ENCODE measurements at regions not wholly inside any gene's neighbourhood (a gene's known extent, or its start where the extent isn't known, plus 50 kb on each side); places are given as distances from the start of the nearest gene placed in this dataset.

DNA sequence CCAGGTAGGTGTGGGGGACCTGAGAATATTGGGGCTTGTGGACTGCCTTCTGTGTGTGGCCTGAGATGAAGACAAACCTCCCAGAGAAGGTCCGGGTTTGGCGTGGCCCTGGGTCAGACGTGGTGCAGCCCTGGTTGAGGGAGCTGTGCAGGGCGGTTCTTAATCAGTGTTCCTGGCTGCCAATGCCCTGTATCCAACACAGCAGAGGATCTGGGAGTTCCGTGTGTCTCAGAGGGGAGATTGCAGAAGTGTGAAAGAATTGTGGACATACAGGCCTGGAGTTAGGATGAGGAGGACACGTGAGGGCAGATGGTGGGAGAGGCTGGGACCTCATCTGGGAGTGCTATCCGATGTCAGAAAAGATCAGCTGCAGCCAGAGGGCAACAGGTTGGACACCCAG is 102.0 kb upstream of the NECTIN1 start:
- DNase-seq (ENCODE audit: low read depth, low spot score): no peak
- CTCF ChIA-PET: no interaction called here
- H3K4me3 ChIP-seq (ENCODE audit: low read depth, low read length): no peak overlapping the region
- H3K27me3 ChIP-seq (ENCODE audit: control insufficient read depth, insufficient read depth, low read length): peaks cover 8% of the 10 kb centered on the region
- no peak overlapping the region for H3K27ac ChIP-seq (ENCODE audit: low read depth, low read length)
- POLR2A ChIA-PET: no interaction called here
- TF ChIP-seq, protein P1, sequence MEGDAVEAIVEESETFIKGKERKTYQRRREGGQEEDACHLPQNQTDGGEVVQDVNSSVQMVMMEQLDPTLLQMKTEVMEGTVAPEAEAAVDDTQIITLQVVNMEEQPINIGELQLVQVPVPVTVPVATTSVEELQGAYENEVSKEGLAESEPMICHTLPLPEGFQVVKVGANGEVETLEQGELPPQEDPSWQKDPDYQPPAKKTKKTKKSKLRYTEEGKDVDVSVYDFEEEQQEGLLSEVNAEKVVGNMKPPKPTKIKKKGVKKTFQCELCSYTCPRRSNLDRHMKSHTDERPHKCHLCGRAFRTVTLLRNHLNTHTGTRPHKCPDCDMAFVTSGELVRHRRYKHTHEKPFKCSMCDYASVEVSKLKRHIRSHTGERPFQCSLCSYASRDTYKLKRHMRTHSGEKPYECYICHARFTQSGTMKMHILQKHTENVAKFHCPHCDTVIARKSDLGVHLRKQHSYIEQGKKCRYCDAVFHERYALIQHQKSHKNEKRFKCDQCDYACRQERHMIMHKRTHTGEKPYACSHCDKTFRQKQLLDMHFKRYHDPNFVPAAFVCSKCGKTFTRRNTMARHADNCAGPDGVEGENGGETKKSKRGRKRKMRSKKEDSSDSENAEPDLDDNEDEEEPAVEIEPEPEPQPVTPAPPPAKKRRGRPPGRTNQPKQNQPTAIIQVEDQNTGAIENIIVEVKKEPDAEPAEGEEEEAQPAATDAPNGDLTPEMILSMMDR (IDR thresholded peaks at IDR 0.05; ENCODE audit: low read depth, low read length): no peak
- no peaks in the 10 kb centered on the region for H3K9me3 ChIP-seq (ENCODE audit: control insufficient read depth, insufficient read depth, low read length)

DNA sequence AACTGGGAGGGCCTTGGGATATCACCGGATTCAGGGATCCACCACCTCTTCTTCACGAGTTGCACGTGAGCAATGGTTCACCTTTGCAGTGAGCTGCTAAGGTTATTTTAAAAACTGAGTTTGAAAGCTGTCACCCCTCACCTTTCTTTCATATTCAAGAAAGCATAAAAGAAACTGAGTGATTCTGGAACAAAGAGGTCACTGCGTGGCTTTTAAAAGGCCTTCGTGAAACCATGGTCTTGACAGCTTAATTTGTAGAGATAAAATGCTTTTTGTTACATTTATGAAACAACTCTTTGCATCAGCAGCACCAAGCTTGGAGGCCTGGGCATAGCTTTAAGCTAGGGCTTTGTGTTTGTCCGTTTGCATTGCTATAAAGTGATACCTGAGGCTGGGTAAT is 101.4 kb upstream of the NECTIN1 start:
- H3K9me3 ChIP-seq (ENCODE audit: control insufficient read depth, insufficient read depth, low read length): no peaks in the 10 kb centered on the region; the same call in 1 of the 2 replicates
- TF ChIP-seq, protein P1 (IDR thresholded peaks at IDR 0.05; ENCODE audit: low read depth, low read length): no peak
- CTCF ChIA-PET: no interaction called here
- H3K27ac ChIP-seq (ENCODE audit: low read depth, low read length): no peak overlapping the region
- no peak for DNase-seq (ENCODE audit: low read depth, low spot score)
- no peak overlapping the region for H3K4me3 ChIP-seq (ENCODE audit: low read depth, low read length)
- peaks cover 10% of the 10 kb centered on the region for H3K27me3 ChIP-seq (ENCODE audit: control insufficient read depth, insufficient read depth, low read length)
- POLR2A ChIA-PET: no interaction called here

DNA sequence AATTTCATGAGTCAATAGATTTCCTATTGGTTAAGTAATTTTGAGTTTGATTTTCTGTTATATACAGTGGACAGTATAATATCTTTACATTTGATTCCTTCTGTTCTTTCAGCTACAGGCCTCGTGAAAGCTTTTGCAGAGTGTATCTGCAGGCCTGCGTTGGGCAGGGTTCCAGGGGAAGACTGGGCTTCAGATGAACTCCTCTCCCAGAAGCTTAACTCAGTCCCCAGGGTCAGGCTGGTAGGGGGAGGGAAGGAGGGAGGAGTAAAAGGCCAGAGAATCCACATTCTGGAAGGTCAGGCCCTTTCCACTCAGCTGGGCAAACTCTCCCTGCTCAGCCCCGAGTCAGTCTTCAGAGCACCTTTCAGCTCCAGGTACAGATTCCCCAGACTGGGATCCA is 100.4 kb upstream of the NECTIN1 start:
- CTCF ChIA-PET: no interaction called here

DNA sequence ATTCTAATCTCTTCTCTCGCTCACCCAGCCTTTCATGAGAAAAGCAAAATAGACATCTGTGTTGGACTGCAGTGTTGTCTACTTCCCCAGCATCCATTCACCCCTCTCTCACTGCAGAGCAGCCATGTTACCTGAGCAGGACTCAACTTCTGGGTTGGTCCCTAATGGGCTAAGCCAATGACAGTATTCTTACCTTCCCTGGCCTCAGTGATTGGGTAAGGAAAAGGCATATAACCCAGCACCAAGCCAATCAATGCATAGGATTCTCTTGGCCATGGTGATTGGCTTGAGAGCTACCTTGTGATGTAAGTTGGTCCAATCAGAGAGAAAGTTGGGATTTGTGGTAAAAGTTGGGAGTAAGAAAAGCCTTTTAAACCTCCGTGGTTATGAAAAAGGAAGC is 99.8 kb upstream of the NECTIN1 start:
- DNase-seq (ENCODE audit: low read depth, low spot score): no peak
- Histone ChIP-seq H3K27me3 (ENCODE audit: control insufficient read depth, insufficient read depth, low read length) (peaks cover 10% of the 10 kb centered on the region), H3K4me3 (ENCODE audit: low read depth, low read length) (no peak overlapping the region), H3K27ac (ENCODE audit: low read depth, low read length) (no peak overlapping the region), H3K9me3 (ENCODE audit: control insufficient read depth, insufficient read depth, low read length) (no peaks in the 10 kb centered on the region; the same call in 1 of the 2 replicates)
- CTCF ChIA-PET: no interaction called here
- POLR2A ChIA-PET: no interaction called here
- TF ChIP-seq, protein P1 (IDR thresholded peaks at IDR 0.05; ENCODE audit: low read depth, low read length): no peak

More for the DNA sequence above, 100.4 kb upstream of the NECTIN1 start:
- TF ChIP-seq, protein P1 (IDR thresholded peaks at IDR 0.05; ENCODE audit: low read depth, low read length): no peak
- Histone ChIP-seq H3K27me3 (ENCODE audit: control insufficient read depth, insufficient read depth, low read length) (peaks cover 6% of the 10 kb centered on the region), H3K4me3 (ENCODE audit: low read depth, low read length) (no peak overlapping the region), H3K9me3 (ENCODE audit: control insufficient read depth, insufficient read depth, low read length) (no peaks in the 10 kb centered on the region; the same call in 1 of the 2 replicates), H3K27ac (ENCODE audit: low read depth, low read length) (no peak overlapping the region)
- POLR2A ChIA-PET: no interaction called here
- no peak for DNase-seq (ENCODE audit: low read depth, low spot score)

DNA sequence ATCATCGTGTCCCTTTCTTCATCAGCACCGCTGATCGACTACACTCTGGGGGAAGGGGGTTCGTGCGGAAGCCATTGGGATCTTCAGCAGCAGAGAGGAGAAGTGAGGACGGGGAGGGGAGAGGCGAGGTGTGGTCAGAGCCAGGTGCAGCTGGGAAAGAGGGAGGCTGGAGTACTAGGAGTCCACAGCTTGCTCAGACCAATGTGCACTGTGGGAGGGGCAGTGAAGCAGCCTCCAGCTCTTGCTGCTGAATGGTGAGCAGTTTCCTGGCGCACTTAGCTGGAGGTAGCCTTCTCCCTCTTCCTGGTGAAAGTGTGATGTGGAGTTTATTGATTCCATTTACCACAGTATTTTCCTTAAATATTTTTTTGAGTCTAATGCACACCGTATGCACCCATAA is 99.0 kb upstream of the NECTIN1 start:
- H3K27me3 ChIP-seq (ENCODE audit: control insufficient read depth, insufficient read depth, low read length): peaks cover 7% of the 10 kb centered on the region
- ChIA-PET CTCF (no interaction called here), POLR2A (no interaction called here)
- H3K27ac ChIP-seq (ENCODE audit: low read depth, low read length): no peak overlapping the region
- no peaks in the 10 kb centered on the region; the same call in 1 of the 2 replicates for H3K9me3 ChIP-seq (ENCODE audit: control insufficient read depth, insufficient read depth, low read length)
- no peak overlapping the region for H3K4me3 ChIP-seq (ENCODE audit: low read depth, low read length)
- DNase-seq (ENCODE audit: low read depth, low spot score): no peak
- TF ChIP-seq, protein P1 (IDR thresholded peaks at IDR 0.05; ENCODE audit: low read depth, low read length): no peak
